Neural progenitor cell (in vitro differentiated cells): ENCODE measurements at regions not wholly inside any gene's neighbourhood (a gene's known extent, or its start where the extent isn't known, plus 50 kb on each side); places are given as distances from the start of the nearest gene placed in this dataset.

Experiments used
- CTCF ChIP-seq: fragments of 200-600 bp; sonication (generic); IDR thresholded peaks from 2 replicates; pipeline ENCODE4 v1.5.1; 2017; ENCODE audit warnings: antibody characterized with exemption, mild to moderate bottlenecking
- EZH2 ChIP-seq: fragments of 200-600 bp; sonication (generic); IDR thresholded peaks from 2 replicates; pipeline ENCODE4 v1.6.1; 2017; ENCODE audit warnings: antibody characterized with exemption, mild to moderate bottlenecking, moderate library complexity

DNA sequence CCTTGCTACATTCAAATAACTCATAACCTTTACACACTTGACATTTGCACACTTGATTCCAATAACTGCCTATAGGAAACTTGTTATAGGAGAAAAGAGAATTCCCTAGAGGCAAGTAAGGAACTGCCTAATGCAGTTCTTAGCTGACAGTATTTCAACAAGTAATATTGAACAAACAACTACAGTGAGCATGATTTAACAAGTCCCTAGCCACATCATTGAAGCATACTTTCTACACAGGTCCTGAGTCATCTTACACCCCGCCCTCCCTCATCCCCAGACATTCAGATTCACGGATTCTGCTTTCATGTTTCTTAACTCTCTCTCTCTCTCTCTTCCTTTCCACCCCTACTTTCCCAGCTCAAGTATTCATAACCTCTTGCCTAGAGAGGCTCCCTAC, 153.5 kb downstream of the LSM5 start:
- TF ChIP-seq CTCF (no peak), EZH2 (no peak)
